ENCODE measurements at regions not wholly inside any gene's neighbourhood (a gene's known extent, or its start where the extent isn't known, plus 50 kb on each side); places are given as distances from the start of the nearest gene placed in this dataset.

DNA sequence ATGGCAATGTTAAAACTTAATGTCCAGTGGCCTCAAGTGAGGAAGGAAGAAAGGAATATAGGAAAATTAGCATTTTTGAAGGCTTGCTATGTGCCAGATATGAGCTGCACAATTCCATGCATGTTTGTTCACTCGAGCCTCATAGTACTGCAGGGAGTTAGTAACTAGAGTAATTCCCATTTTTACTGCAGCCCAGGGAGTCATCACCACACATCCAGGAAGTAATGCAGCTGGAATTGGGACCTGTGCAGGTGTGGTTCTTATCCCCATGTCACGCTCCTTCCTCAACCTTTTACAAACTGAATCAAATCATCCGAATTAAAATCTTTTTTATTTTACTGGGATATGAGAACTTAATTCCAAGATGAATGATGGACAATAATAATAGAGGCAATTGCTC is 149.5 kb upstream of the MAFB start:
- TF ChIP-seq TCF12 (IDR thresholded peaks at IDR 0.05; ENCODE audit: low read depth) (no peak), NFIC (IDR thresholded peaks at IDR 0.05) (no peak), RAD21 (IDR thresholded peaks at IDR 0.05; ENCODE audit: low read depth) (no peak), CEBPB (IDR thresholded peaks at IDR 0.05) (no peak), CREB1 (IDR thresholded peaks at IDR 0.05; ENCODE audit: low read depth) (no peak), EP300 (IDR thresholded peaks at IDR 0.05; ENCODE audit: borderline replicate concordance) (no peak), TAF1 (IDR thresholded peaks at IDR 0.05; ENCODE audit: low read depth) (no peak)
- TF ChIP-seq, protein P1, sequence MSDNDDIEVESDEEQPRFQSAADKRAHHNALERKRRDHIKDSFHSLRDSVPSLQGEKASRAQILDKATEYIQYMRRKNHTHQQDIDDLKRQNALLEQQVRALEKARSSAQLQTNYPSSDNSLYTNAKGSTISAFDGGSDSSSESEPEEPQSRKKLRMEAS (IDR thresholded peaks at IDR 0.05): no peak
- TF ChIP-seq, protein P2, sequence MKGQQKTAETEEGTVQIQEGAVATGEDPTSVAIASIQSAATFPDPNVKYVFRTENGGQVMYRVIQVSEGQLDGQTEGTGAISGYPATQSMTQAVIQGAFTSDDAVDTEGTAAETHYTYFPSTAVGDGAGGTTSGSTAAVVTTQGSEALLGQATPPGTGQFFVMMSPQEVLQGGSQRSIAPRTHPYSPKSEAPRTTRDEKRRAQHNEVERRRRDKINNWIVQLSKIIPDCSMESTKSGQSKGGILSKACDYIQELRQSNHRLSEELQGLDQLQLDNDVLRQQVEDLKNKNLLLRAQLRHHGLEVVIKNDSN (IDR thresholded peaks at IDR 0.05): no peak
- TF ChIP-seq, protein P3, sequence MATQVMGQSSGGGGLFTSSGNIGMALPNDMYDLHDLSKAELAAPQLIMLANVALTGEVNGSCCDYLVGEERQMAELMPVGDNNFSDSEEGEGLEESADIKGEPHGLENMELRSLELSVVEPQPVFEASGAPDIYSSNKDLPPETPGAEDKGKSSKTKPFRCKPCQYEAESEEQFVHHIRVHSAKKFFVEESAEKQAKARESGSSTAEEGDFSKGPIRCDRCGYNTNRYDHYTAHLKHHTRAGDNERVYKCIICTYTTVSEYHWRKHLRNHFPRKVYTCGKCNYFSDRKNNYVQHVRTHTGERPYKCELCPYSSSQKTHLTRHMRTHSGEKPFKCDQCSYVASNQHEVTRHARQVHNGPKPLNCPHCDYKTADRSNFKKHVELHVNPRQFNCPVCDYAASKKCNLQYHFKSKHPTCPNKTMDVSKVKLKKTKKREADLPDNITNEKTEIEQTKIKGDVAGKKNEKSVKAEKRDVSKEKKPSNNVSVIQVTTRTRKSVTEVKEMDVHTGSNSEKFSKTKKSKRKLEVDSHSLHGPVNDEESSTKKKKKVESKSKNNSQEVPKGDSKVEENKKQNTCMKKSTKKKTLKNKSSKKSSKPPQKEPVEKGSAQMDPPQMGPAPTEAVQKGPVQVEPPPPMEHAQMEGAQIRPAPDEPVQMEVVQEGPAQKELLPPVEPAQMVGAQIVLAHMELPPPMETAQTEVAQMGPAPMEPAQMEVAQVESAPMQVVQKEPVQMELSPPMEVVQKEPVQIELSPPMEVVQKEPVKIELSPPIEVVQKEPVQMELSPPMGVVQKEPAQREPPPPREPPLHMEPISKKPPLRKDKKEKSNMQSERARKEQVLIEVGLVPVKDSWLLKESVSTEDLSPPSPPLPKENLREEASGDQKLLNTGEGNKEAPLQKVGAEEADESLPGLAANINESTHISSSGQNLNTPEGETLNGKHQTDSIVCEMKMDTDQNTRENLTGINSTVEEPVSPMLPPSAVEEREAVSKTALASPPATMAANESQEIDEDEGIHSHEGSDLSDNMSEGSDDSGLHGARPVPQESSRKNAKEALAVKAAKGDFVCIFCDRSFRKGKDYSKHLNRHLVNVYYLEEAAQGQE (IDR thresholded peaks at IDR 0.05; ENCODE audit: low read depth): no peak

Measured in Ishikawa (cell line).